CMK (cell line): ENCODE measurements at regions not wholly inside any gene's neighbourhood (a gene's known extent, or its start where the extent isn't known, plus 50 kb on each side); places are given as distances from the start of the nearest gene placed in this dataset.
"Not testable (repeated sequence)": the region's sequence is repeated elsewhere in the genome, so short reads cannot be mapped to it uniquely, and the experiment has no call there.

Source experiments
- DNase-seq: peaks from one replicate; pipeline ENCODE4 v3.0.0-alpha.2; 2010; ENCODE audit warnings: low read depth

DNA sequence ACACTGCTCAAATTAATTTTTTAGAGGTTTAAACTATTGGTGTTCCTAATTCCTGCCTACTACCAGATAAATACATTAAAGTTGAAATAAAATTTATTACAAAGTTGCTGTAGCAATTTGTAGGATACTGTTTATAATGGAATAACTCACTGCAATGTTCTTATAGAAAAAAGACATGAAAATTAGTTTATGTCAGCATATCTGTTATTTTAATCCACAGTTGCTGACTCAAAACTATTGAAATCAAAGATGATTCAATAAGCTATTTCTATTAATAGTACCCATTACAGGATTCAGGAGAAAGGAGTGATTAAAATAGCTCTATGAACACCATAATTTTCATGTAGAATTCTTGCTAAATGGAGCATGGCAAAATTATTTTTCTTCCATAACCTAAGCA lies 764.4 kb upstream of the NUDT12 start:
- no peak for DNase-seq

DNA sequence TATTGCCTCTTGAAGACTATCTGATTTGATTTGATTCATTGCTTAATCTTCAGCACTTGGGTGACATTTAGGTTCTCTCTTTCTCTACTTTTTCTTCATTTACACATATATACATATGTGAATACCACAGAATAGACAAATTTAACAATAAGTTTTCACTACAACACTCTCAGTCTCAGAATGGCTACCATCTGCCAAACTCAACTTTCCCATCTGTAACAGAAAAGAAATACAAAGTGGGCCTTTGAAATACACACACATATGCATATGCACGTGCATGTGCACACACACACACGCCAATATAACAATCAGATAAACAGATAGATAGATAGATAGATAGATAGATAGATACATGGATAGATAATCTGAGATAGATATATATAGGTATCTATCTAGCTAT lies 762.8 kb upstream of the NUDT12 start:
- no peak for DNase-seq

DNA sequence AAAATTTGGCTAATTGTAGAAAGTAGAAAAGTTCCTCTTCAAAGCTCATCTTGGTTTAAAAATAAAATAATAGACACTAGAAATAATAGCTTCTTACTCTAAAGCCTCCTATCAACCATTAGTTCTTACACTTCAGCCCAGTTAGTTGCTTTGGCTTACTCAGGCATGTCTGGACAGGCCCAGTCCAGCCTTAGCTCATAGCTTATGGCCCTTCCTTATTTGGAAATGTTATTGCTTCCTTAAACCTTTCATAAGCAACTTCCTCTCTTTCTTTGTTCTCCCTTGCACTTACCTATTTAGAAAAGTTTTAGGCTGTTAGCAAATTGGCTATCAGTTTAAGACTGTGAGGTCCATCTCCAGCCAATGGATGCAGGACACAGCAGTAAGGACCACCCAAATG lies 754.1 kb upstream of the NUDT12 start:
- DNase-seq = not testable (repeated sequence)

DNA sequence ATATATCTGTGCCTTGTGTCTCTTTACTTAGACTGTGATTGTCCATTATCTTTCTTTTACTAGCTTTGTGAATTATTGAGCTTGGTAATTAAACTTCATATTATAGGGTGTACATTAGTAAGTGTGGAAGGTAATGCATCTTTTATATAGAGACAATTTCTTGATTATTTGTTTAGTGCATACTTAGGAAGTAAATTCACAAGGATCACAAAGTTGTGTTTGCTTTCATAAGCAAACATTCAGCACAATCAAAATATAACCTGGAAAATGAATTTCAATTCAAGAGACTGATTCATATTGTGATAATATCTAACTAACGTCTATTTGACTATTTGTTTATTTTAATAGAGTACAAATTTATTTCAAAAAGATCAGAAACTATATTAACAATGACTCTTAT lies 749.9 kb upstream of the NUDT12 start:
- no peak for DNase-seq

DNA sequence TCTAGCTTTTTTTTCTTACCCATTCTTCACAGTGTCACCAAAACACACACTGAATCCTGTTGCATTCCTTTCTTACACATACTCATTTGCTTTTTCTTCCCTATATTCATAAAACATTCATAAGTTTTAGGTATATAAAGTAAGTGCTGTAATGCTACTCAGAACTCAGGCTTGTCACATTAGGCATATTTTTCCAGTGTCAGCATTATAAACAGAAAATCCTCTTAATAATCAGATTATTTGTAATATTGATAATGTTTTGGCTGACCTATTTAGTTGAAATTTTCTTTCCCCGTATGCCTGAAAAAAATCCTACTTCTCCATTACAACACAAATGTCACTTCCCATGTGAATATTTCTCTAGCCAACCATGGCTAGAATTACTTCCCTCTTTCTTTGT lies 743.0 kb upstream of the NUDT12 start:
- no peak for DNase-seq

DNA sequence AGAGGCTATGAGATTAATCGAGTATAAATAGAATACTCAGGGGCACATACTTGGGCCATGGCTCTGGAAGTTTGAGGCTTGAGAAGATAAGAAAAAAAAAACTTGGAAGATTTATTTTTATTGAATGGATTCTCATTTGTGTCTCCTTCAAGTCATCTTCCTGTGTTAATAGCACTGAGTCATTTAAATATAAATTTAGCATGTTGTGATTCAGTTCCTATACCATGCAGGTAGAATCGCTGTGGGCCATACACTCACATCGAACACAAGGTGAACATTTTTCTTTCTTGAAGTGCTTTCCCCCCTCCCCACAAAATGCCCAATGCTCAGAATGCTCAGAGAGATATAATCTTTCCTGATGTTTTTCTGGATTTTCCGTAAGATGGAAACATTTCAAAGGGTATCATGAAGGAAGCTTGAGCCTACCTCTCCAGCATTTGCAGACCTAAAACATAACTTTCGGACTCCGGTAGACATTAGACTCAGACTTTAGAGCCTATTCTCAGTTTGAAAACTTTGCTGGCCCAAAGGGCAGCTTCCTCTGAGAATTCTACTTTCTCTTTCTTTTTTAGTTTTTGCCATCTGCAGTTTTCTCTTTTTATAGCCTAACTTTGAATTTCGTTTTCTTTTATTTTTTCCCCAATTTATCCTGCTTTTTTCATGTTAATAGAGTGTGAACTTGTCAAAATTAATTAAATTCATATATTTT lies 737.6 kb upstream of the NUDT12 start:
- no peak for DNase-seq

DNA sequence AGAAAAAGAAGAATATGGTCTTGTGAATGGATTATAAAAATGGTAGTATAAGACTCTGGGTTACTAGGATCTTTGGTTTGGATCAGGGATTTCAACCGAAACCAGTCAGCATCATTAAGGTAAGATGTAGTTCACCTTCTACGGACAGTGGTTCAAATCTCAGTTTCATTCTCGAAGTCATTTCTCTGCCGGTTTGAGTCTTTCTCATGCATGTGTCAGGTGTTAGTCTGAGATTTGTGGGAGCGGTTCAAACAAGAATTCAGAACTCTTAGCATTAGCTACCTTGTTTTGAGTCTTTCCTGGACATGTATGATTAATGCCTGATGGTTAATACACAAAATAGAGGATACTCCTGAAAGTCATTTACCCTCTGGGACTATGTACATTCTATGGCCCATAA lies 735.9 kb upstream of the NUDT12 start:
- no peak for DNase-seq

DNA sequence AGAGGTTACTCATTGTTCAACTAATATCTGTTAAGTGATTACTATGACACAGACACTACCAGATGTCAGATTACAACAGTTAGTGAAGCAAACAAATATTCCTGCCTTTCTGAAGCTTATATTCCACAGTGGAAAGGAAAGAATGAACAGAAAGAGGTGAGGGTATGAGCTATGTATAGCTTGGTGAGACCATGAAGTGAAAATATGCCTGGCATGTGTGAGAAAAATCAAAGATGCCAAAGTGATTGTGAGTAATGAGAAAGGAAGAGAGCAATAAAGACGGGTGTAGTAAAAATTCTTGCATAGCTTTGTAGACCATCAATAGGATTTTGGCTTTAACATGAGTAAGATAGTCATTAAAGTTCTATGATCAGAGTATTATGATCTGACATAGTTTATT lies 734.5 kb upstream of the NUDT12 start:
- no peak for DNase-seq

DNA sequence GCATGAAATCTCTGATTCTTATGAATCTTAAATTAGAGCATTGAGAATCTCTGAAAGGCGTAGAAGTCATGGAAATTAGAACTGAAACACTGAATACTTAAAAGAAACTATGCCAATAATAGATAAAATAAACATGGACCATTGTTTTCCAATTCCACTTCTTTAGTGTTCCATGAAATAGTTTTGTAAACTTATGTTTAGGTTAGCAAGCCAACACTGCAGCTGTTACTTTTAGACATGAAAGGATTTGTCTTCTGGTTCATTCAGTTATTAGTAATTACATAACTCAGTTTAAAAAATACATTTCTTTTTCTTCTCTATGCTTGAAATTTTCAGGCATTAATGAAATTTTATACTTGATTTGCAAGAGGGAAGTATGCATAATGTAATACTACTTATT lies 733.4 kb upstream of the NUDT12 start:
- DNase-seq = no peak

DNA sequence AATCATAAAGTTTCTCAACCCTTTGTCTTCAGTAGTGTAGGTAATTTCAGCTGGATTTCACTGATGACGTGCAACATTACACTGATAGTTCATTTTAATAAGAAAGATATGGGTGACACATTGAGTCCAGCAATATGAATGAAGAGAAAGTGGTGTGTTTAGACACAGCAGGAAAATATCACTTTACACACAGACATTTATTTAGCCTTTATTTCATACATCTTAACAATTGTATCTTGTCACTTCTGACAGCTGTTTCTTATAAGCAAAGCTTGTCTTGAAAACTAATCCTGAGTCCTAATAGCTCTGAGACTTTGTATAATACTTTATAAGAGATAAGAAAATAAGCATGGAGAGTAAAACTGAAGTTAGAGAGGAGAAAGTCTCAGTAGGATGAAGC lies 720.5 kb upstream of the NUDT12 start:
- DNase-seq = no peak

DNA sequence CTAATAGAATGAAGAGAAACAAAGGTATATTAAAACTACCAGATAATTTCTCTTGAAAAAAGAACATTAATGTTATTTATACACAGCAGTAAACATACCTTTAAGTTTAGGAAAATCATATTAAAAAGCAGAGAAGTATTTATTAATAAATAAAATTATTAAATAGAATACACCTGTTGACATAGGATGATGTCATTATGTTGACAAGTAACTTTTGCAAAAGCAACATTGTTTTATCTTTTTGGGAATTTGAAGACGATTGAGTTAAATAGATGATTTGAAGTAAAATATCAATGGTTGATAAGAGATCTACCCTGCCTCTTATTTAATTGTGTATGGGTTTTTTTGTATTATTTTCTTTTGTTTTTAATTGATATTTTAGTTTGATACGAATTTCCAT lies 711.1 kb upstream of the NUDT12 start:
- no peak for DNase-seq

DNA sequence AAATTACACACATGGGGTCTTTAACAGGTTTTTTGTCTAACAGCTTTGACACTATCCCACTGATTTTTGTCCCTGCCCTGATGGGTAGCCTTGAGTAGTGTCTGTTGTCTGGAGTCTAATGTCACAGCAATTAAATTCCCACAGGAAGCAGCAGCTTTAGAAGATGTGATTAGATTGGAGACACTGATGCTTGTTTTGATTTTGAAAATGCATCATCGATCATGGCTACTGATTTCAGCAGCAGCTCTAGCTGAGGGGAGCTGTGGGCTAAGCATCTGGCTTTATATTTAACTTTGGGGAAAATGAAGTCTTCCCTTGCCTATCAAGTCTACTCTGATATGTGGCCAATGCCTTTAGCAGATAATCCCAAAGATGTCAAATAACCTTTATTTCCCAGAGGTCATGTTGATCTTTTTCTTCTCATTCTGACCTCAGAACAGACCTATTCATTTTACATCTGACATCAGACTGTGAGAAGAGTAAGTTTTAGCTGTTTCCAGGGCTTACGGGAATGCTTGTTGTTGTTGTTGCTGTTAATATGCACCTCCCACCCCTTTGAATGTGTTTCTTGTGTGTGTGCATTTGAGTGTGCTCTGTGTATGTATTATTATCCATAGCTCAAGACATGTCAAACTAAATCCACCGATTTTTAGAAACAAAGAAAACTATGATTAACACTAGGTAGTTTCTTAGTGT lies 704.9 kb upstream of the NUDT12 start:
- DNase-seq = no peak

DNA sequence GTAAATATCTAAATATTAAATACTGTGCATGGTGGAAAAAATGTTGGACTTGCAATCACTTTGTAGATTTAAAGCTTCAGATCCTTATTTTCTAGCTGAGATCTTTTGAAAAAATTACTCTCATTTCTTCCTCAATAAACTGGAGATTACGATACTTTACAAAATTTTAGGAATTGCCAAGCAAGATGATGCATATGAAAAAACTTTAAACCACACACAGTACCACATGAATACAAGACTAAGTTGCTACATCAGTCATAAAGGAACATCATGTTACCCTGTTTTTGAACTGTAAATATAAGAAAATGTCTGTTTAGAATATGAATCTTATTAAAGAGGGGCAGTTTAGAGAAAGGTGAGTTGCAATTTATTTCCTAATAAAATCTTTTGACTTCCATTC lies 703.6 kb upstream of the NUDT12 start:
- no peak for DNase-seq

DNA sequence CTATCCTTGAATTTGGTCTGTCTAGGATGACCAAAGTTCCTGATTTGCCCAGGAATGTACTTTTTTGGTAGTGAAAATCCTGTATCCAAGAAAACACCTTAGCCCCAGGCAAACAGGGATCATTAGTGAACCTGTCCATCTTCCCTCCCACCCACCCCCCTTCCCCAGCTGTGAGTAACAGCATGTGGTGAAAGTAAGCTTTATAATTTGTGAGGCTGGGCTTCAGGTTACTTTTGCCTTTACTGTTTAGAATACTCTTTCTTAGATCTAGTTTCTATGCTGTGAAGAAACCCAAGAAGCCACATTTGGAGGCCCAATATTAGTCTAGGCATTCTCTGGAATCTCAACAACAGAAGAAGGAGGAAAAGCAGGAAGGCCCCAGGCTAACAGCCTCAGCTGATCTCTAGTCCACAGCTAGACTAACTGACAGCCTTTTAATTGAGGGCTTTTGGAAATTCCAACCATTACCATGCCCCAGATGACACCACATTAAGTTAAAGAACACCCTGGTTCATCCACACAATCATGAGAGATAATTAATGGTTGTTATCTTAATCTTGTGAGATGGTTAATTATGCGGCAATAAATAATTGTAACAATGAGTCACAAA lies 703.0 kb upstream of the NUDT12 start:
- DNase-seq = no peak

DNA sequence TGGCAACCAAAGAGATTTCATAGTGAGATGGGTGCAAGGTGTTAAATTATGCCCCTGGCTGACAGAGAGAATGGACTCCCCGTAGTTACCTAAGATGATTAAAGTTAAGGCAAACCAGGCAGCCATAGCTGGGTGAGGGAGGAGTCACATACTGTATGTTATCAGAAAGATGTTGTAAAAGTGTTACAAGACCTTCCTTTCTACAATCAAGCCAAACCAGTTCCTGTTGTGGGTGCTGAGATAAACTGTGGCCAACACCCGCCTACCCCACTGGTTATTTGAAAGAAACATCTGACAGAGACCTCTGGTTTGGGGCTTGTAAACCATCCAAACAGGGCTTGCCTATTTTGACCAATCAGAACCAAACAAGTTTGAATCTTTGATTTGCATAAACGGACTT lies 684.7 kb upstream of the NUDT12 start:
- peak; percentile 36 for DNase-seq

DNA sequence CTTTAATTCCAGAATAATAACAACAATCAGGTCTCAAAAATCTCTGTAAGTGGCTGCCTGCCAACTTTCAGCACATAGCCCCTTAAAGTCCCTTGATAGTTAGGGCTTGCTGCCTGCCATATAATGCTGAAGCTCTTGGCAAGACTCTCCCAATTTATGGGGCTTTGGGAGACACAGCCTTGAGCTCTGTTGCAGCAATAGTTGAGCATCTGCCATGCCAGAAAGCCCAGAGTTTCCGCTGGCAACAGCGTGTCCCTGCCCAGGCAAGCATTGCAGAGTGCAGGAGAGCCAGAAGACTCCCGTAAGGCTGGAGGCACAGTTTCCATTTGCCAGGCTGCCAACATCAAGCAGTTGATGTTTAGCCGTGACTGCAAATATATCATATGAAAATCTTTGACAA lies 678.5 kb upstream of the NUDT12 start:
- DNase-seq = no peak

DNA sequence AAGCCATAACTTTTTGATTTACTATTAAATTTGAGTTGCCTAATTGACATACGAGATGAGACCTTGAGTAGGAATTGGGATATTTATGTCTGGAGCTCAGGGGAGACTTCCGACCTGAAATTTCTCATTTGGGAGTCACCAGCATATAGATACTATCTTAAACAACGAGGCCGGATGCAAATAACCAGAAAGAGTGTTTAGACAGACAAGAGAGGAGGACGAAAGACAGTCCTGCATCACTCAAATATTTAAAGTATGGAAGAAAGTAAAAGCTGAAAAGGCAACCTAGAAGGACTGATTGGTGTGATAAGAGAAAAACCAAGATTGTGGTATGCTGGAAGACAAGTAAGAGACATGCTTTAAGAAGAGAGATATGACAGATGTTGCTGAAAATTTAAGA lies 675.0 kb upstream of the NUDT12 start:
- DNase-seq = no peak

DNA sequence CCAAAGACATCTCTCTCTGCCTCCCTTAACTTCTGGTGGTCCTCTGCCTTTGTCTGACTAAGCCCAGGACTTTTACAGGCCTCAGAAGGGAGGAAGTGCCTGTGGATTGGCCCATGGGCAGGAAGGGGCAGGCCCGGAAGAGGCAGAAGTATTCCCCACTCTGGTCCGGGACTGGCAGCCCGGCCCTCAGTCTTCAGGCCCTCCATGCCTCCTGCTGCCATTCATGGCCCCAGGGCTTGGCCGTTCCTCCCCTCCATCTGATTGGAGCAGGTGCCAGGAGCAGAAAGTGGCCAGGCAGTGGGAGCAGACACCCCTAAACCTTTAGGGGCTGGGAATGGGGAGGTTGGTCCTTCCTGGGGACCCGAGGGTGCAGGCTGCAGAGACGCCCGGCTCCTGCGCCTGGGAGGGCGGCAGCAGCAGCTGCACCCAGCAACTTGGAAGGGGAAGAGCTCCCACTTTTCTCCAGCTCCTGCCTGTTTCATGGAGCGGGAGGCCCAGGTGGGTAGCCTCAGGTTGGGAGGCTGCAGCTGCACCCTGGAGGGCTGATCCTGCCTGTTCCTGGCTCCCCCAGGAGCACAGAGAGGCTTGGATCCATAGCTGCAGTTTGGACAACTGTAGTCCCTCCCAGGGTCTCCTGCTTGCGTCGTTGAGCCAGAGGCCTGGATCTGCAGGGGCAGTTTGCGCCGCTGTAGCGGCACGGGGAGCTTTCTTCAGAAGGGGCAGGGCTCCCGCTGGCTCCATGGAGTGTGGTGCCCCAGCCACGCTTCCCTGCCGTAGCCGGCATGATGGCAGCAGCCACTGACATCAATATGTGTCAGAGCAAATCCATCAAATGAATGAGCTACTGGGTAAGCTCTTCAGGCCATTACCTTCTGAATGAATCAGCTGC lies 661.5 kb upstream of the NUDT12 start:
- DNase-seq = no peak

DNA sequence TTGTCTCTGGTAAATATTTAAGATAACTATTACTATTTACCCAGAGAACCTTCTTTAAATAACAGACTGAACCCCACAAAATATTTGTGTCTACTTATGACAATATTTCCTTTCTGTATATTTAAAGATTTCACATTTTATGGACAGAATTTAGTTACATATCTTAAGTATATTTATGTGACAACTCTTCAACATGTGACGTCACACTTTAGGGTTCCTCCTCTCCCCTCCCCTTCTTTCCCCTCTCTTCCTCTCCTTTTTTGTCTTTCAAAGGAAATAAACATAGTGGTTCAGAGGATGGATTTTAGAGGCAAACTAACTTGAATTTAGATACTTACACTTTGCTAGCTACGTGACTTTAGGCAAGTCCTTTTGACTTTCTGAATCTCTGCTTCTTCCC lies 655.6 kb upstream of the NUDT12 start:
- no peak for DNase-seq

DNA sequence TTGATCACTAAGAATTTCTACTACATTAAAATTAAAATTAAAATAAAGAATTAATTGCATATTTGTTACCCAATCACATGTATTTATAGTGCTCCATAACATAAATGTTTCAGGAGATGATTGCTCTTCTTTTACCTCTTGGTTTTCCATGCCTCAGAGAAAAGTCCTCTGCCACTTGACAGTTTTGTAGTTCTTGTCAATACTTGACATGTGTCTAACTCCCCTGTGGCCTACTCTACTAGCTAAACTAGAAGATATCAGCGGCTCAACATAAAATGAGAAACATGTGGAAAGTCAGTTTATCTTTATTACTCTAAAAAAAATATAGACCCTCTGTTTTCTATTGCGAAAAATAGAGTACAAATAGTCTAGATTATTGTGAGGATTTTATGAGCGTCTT lies 650.6 kb upstream of the NUDT12 start:
- no peak for DNase-seq

DNA sequence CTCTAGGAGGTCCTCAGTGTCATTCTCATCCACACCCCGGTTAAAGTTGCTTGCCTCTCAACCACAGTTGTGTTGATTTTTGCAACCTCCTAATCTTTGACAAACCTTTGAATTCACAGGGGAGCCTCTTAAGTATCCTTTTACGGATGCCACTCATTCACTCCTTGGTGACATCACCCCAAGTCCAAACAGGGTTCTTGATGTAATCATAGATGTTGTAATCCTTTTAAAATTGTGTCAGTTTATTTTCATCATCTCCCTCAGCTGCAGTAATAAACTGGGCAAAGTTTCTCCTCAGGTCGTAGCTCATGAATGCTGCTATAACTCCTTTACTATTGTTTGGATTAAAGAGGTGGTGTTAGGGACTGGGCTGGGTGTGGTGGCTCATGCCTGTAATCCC lies 637.2 kb upstream of the NUDT12 start:
- no peak for DNase-seq

DNA sequence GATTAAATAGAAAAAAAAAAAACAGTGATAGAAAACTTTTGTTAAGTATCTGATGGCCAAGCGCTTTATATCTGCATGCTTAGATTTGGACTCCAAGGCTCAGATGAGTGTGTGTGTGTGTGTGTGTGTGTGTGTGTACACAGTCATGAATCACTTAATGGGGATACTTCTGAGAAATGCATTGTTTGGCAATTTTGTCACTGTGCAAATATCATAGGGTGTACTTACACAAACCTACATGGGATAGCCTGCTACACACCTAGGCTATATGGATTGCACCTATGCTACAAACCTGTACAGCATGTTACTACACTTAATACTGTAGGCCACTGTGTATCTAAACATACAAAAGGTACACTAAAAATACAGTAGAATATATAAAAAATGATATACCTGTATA lies 635.6 kb upstream of the NUDT12 start:
- no peak for DNase-seq

DNA sequence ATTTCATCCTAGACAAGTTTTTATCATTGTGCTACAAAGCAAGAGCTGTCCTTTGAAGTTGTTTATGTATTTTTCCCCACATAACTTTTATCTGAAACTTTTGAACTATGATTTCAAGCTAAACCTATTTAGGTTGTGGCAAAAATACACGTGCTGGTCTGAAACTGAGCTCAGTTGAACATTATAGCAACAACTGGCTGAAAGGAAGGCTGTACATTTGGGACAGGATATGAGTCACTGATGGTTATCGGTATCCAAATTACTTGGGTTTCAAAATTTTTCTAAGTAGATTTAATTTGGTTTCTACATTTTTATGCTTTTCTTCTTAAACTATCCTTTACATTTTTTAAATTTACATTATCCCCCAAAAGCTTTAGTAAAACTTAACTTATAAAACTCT lies 627.3 kb upstream of the NUDT12 start:
- no peak for DNase-seq
